HUES48 (cell line): ENCODE measurements at regions not wholly inside any gene's neighbourhood (a gene's known extent, or its start where the extent isn't known, plus 50 kb on each side); places are given as distances from the start of the nearest gene placed in this dataset.
"Not testable (repeated sequence)": the region's sequence is repeated elsewhere in the genome, so short reads cannot be mapped to it uniquely, and the experiment has no call there.

ENCODE experiments used
- H3K27ac ChIP-seq: one replicate; pipeline ENCODE4 v1.7.0; 2013; ENCODE audit warnings: low read depth, low read length, inconsistent platforms
- H3K27me3 ChIP-seq: 2 replicates; pipeline ENCODE4 v1.6.1; 2013; ENCODE audit warnings: mild to moderate bottlenecking, low read length; ENCODE audit not compliant: control insufficient read depth, insufficient read depth
- H3K36me3 ChIP-seq: 2 replicates; pipeline ENCODE4 v1.6.1; 2013; ENCODE audit warnings: low read length; ENCODE audit not compliant: control insufficient read depth, insufficient read depth
- H3K4me1 ChIP-seq: 2 replicates; pipeline ENCODE4 v1.6.1; 2013; ENCODE audit warnings: mild to moderate bottlenecking, low read length; ENCODE audit not compliant: control insufficient read depth, insufficient read depth
- H3K4me3 ChIP-seq: 2 replicates; pipeline ENCODE4 v1.5.1; 2013; ENCODE audit warnings: mild to moderate bottlenecking, low read depth, low read length
- H3K9ac ChIP-seq: 2 replicates; pipeline ENCODE4 v1.6.1; 2013; ENCODE audit warnings: mild to moderate bottlenecking, low read depth, low read length, moderate library complexity
- H3K9me3 ChIP-seq: 2 replicates; pipeline ENCODE4 v1.6.1; 2013; ENCODE audit warnings: low read length; ENCODE audit not compliant: control insufficient read depth, insufficient read depth

DNA sequence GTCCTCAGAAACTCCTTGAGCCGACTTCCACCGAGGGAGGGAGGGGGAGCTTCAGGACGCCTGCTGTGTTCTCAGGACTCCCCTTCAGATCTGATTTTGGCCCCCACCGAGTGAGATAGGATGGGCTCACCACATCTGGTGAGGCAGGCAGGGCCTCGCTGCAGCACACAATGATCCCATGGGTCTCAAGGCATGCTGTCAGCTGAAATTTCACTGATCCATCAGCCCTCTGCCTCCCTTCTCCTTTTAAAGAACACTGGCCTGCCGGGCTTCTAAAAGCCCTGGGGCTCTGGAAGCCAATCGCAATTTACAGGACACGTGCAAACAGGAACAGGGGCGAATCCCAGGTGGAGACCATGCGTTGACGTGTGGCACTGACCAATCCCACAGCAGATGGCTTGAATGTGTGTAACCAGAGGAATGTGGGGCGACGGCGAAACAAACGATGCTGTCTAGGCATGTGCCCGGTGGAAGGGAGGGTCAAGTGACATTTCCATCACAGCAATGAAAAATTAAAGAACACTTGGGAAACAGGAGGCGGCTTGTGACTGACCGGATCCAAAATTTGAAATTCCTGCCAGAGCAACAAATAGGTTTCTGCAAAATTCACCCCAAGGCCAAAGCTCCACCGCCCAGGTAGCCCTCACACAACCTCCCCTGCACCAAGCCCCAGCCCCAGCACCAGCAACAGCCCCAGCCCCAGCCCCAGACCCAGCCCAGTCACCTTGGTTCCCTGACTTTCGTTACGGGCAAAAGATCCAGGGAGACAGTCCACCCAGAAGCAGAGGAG is 167.1 kb upstream of the ZNF337 start:
- Histone ChIP-seq H3K27ac (no peak overlapping the region), H3K36me3 (no peaks in the 10 kb centered on the region)

DNA sequence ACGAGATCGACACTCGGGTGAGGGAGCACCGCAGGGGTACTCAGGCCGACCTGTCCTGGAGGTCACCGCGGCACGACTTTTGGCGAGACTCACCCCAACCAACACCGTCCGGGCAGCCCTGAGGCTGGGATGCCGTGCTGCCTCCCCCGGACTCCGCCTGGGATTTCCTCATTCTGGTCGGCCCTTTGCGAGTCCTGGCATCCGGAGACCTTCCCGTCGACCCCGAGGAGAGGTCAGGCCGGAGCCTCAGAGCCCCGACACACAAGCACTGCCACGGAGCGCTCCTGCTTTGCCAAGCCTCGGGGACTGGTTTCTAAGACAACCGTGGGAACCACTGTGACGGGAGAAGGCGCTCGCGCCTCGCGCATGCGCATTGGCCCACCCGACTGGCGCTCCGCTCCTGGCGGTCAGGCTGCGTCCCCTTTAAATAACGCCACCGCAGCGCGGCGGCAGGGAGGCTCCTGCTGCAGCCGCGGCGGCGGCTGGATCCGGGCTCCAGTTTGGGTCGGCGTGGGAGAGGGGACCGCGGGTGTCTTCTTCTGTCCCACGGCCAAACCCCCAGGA is 166.4 kb upstream of the ZNF337 start:
- H3K9me3 ChIP-seq, H3K4me1 ChIP-seq, H3K9ac ChIP-seq, H3K36me3 ChIP-seq, H3K27ac ChIP-seq: not testable (repeated sequence)
- Histone ChIP-seq H3K4me3 (peak overlapping the region; percentile 56), H3K27me3 (peaks cover 99% of the 10 kb centered on the region)

More for the DNA sequence above, 167.1 kb upstream of the ZNF337 start:
- Histone ChIP-seq H3K9me3 (no peaks in the 10 kb centered on the region), H3K27me3 (peaks cover 98% of the 10 kb centered on the region), H3K4me3 (peak overlapping the region; percentile 56), H3K9ac (no peak overlapping the region), H3K4me1 (peaks cover 5% of the 10 kb centered on the region; the same call in 1 of the 2 replicates)

DNA sequence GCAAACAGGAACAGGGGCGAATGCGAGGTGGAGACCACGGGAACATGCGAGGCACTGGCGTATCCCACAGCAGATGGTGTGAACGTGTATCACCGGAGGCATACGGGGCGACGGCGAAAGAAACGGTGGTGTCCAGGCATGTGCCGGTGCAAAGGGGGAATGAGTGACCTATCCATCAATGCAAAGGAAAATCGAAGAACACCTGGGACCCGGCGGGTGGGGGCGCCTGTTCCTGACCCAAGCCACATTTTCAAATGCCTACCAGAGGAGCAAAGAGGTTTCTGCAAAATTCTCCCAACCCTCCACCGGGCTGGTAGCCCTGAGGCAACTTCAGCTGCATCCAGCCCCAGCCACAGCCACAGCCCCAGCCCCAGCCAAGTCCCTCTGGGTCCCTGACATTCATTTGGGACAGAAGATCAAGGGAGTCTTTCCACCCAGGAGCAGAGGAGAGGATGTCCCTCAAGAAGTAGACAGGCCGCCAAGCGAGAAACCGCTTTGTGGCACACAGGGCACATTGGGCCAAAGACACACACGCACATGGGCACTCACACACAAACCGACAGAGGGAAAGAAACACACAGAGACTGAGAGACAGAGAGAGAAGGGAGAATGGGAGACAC is 164.0 kb upstream of the ZNF337 start:
- Histone ChIP-seq H3K4me1 (no peaks in the 10 kb centered on the region), H3K9ac (no peak overlapping the region), H3K27ac (no peak overlapping the region), H3K4me3 (no peak overlapping the region), H3K27me3 (peaks cover 85% of the 10 kb centered on the region), H3K9me3 (no peaks in the 10 kb centered on the region), H3K36me3 (no peaks in the 10 kb centered on the region)

DNA sequence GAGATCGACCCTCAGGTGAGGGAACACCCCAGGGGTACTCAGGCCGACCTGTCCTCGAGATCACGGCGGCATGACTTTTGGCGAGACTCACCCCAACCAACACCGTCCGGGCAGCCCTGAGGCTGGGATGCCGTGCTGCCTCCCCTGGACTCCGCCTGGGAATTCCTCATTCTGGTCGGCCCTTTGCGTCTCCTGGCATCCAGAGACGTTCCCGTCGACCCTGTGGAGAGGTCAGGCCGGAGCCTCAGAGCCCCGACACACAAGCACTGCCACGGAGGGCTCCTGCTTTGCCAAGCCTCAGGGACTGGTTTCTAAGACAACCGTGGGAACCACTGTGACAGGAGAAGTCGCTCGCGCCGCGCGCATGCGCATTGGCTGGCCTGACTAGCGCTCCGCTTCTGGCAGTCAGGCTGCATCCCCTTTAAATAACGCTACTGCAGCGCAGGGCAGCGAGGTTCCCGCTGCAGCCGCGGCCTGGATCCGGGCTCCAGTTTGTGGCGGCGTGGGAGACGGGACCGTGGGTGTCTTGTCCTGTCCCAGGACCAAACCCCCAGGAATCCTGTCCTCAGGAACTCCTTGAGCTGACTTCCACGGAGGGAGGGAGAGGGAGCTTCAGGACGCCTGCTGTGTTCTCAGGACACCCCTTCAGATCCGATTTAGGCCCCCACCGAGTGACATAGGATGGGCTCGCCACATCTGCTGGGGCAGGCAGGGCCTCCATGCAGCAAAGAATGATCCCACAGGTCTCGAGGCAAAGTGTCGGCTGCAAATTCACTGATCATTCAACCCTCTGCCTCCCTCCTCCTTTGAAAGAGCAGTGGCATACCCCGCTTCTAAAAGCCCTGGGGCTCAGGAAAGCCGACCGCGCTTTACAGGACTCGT is 163.2 kb upstream of the ZNF337 start:
- Histone ChIP-seq H3K9me3 (no peaks in the 10 kb centered on the region), H3K36me3 (no peaks in the 10 kb centered on the region), H3K9ac (no peak overlapping the region), H3K27me3 (peaks cover 78% of the 10 kb centered on the region), H3K4me1 (no peaks in the 10 kb centered on the region), H3K27ac (no peak overlapping the region), H3K4me3 (no peak overlapping the region)

DNA sequence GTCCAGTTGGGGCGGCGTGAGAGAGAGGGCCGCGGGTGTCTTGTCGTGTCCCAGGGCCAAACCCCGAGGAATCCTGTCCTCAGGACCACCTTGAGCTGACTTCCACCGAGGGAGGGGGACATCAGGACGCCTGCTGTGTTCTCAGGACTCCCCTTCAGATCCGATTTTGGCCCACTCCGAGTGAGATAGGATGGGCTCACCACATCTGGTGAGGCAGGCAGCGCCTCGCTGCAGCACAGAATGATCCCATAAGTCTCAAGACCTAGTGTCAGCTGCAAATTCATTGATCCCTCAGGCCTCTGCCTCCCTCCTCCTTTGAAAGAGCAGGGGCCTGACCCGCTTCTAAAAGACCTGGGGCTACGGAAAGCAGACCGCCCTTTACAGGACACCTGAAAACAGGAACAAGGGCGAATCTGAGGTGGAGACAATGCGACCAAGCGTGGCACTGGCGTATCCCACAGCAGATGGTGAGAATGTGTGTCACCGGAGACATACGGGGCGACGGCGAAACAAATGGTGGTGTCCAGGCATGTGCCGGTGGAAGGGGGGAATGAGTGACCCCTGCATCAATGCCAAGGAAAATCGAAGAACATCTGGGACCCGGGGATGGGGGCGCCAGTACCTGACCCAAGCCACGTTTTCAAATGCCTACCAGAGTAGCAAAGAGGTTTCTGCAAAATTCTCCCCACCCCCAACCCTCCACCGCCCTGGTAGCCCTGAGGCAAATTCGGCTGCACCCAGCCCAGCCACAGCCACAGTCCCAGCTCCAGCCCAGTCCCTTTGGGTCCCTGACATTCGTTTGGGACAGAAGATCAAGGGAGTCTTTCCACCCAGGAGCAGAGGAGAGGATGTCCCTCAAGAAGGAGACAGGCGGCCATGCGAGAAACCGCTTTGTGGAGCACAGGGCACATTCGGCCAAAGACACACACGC is 162.1 kb upstream of the ZNF337 start:
- H3K27ac ChIP-seq, result no peak overlapping the region
- no peak overlapping the region for H3K9ac ChIP-seq
- peak overlapping the region; percentile 50; the same call in 1 of the 2 replicates for H3K4me3 ChIP-seq
- no peaks in the 10 kb centered on the region for H3K4me1 ChIP-seq
- peaks cover 66% of the 10 kb centered on the region for H3K27me3 ChIP-seq
- no peaks in the 10 kb centered on the region for H3K9me3 ChIP-seq
- H3K36me3 ChIP-seq, result no peaks in the 10 kb centered on the region

DNA sequence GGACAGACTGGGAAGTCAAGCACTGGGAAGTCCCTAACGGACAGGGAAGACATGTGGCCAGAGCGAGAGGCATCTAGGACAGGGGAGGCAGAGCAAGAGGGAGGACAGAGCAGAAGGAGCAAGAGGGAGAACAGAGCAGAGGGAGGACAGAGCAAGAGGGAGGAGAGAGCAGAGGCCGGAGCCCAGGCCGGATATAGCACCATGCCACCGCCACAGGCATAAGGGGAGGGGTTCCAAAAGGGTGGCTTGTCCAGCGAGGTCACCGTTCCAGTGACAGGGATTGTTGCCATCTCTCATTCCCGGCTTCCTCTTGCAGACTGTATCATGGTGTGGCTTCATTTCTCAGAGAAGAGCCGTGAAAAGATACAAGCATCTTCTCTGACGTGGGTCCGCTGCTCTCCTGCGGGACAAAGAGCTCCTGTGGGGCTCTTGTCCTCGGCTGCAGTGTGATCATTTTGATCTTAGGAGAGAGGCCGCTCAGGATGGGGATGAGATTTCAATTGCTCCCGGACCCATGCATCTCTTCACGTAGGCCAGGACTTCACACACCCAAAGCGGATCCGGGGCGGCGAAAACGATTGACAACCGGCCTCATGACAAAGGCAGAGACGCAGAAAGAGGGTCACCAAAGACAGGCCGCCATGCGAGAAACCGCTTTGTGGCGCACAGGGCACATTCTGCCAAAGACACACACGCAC is 160.6 kb upstream of the ZNF337 start:
- H3K9ac ChIP-seq, H3K27ac ChIP-seq, H3K4me1 ChIP-seq, H3K4me3 ChIP-seq, H3K9me3 ChIP-seq, H3K36me3 ChIP-seq: not testable (repeated sequence)
- peaks cover 51% of the 10 kb centered on the region for H3K27me3 ChIP-seq

DNA sequence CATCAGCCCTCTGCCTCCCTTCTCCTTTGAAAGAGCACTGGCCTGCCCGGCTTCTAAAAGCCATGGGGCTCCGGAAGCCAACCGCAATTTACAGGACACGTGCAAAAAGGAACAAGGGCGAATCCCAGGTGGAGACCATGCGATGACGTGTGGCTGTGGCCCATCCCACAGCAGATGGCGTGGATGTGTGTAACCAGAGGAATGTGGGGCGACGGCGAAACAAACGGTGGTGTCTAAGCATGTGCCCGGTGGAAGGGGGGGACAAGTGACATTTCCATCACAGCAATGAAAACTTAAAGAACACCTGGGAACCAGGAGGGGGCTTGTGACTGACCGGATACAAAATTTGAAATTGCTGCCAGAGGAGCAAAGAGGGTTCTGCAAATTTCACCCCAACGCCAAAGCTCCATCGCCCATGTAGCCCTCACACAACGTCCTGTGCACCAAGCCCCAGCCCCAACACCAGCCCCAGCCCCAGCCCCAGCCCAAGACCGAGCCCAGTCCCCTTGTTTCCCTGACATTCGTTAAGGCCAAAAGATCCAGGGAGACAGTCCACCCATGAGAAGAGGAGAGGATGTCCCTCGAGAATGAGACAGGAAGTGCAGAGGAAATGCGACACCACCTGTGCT is 159.7 kb upstream of the ZNF337 start:
- Histone ChIP-seq H3K27me3 (peaks cover 44% of the 10 kb centered on the region), H3K4me1 (no peaks in the 10 kb centered on the region), H3K27ac (no peak overlapping the region), H3K36me3 (no peaks in the 10 kb centered on the region), H3K9ac (no peak overlapping the region), H3K4me3 (no peak overlapping the region), H3K9me3 (no peaks in the 10 kb centered on the region)

DNA sequence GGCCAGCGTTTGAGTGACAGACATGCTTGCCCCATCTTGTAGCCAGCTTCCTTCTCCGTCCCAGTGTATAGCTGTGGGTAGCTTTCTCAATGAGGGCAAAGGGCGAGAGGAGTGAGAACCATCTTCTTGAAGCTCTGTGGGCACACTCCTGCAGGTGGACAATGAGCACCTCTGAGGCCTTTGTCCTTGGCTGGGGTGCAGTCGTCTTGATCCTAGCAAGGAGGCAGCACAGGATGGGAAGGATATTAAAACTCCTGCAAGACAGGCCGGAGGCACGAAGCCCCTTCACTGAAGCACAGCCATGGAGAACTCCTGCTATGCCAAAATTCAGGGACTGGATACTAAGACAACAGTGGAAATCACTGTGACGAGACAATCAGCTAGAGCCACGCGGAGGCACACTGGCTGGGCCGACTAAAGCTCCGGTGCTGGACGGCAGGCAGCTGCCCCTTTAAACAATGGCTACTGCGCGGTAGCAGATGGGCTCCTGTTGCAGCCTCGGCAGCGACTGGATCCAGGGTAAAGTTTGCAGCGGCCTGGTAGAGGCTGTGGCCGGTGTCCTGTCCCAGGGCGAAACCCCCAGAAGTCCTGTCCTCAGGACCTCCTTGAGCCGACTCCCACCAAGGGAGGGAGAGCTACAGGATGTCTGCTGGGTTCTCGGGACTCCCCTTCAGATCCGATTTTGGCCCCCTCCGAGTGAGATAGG is 159.0 kb upstream of the ZNF337 start:
- not testable (repeated sequence) for H3K4me1 ChIP-seq, H3K27ac ChIP-seq, H3K9ac ChIP-seq, H3K4me3 ChIP-seq, H3K36me3 ChIP-seq, H3K9me3 ChIP-seq
- H3K27me3 ChIP-seq, result peaks cover 36% of the 10 kb centered on the region

DNA sequence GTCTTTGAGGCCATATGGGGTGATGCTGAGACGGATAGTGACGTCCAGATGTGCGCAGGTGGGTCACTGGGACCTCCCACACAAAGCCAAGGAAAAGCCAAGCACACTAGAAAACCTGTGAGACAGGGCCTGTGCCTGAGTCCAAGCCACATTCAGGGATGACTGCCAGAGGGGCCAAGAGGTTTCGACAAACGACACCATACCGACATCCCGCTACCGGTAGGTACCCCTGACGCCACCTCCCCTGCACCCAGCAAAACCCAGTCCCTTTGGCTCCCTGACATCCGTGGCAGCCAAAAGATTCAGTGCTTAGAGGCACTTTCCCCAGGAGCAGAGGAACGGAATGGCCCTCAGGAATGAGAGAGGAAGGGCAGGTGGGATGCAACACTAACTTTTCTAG is 158.0 kb upstream of the ZNF337 start:
- H3K27ac ChIP-seq, H3K4me1 ChIP-seq, H3K36me3 ChIP-seq, H3K4me3 ChIP-seq, H3K9me3 ChIP-seq, H3K9ac ChIP-seq: not testable (repeated sequence)
- peaks cover 27% of the 10 kb centered on the region for H3K27me3 ChIP-seq
